Esophagus muscularis mucosa (tissue), 3 donors: ENCODE measurements at regions not wholly inside any gene's neighbourhood (a gene's known extent, or its start where the extent isn't known, plus 50 kb on each side); places are given as distances from the start of the nearest gene placed in this dataset.

Source experiments
- CTCF ChIP-seq, 3 experiments: fragments of 200-600 bp in 2 of 3; fragments of 450-650 bp in 1 of 3; sonication (generic) in 2 of 3; IDR thresholded peaks; one replicate each; pipeline ENCODE4 v1.5.1; 2017 to 2019; ENCODE audit warnings: antibody characterized with exemption in 3 of 3, mild to moderate bottlenecking in 2 of 3, moderate library complexity in 1 of 3
- POLR2A ChIP-seq: fragments of 450-650 bp; IDR thresholded peaks from one replicate; pipeline ENCODE4 v1.6.1; 2017; ENCODE audit warnings: antibody characterized with exemption, moderate library complexity, mild to moderate bottlenecking, low read depth
- POLR2AphosphoS5 ChIP-seq, 2 donors: sonication (generic); formaldehyde crosslinking; IDR thresholded peaks; one replicate each; pipeline ENCODE4 v1.6.1; 2017; ENCODE audit warnings: antibody characterized with exemption in 2 of 2

DNA sequence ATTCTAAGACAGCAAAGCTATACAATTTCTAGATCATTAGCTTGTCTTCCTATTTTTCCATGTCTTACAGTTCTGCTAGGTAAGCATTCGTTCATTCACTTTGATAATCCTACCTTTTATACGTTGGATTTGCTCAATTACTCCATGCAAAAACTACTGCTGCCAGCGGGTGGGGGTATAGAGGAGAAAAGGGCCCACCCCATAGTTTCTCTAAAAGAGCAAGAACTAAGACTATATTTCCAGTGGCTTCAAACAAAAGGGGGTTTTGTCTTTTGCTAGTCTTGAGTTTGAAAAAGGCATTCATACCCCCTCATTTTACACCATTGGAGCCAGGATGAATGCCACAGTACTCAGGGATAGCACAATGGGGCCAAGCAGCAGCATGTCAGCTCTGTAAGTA, 155.7 kb downstream of the WT1 start:
- TF ChIP-seq POLR2A (no peak), CTCF (IDR thresholded peaks at IDR 0.05) (no peak), POLR2AphosphoS5 (IDR thresholded peaks at IDR 0.05) (no peak)
